ENCODE measurements at regions not wholly inside any gene's neighbourhood (a gene's known extent, or its start where the extent isn't known, plus 50 kb on each side); places are given as distances from the start of the nearest gene placed in this dataset.

- TF ChIP-seq CTCF (IDR thresholded peaks at IDR 0.05; ENCODE audit: low read length) (peak; percentile 17; the same call in 1 of the 2 replicates), EZH2 (IDR thresholded peaks at IDR 0.05; ENCODE audit: borderline replicate concordance, low read length) (no peak)
Measured at GRCh38 chr4:34953145-34953799, 1291.0 kb downstream of the ARAP2 start.

Measured in OCI-LY1 (cell line).